Epithelial cell of esophagus (primary cell): ENCODE measurements at regions not wholly inside any gene's neighbourhood (a gene's known extent, or its start where the extent isn't known, plus 50 kb on each side); places are given as distances from the start of the nearest gene placed in this dataset.

Experiments used
- DNase-seq: peaks from one replicate; pipeline ENCODE4 v3.0.0; 2010; ENCODE audit warnings: low read depth
- H3K4me3 ChIP-seq: 2 replicates; pipeline ENCODE4 v1.5.1; 2011; ENCODE audit warnings: mild to moderate bottlenecking, low read length, control low read depth
- CTCF ChIP-seq: IDR thresholded peaks from 2 replicates; pipeline ENCODE4 v1.5.1; 2011; ENCODE audit warnings: low read depth, mild to moderate bottlenecking, low read length, control low read depth, inconsistent platforms; ENCODE audit not compliant: insufficient read depth; ENCODE audit errors: missing control alignments

- peak; percentile 77 for DNase-seq
- H3K4me3 ChIP-seq: no peak overlapping the region
- TF ChIP-seq CTCF: peak; percentile 5
These were observed 95.2 kb upstream of the TP53I11 start for GRCh38 chr11:45045683-45046471.

- H3K4me3 ChIP-seq: no peak overlapping the region
- TF ChIP-seq CTCF: no peak
- DNase-seq: no peak
These were observed 97.7 kb upstream of the TP53I11 start for GRCh38 chr11:45048313-45048841.

- H3K4me3 ChIP-seq: no peak overlapping the region
- no peak for DNase-seq
- no peak for TF ChIP-seq CTCF
These were observed 97.4 kb upstream of the PRDM11 start for GRCh38 chr11:45048870-45049691.

- TF ChIP-seq CTCF: no peak
- no peak for DNase-seq
- H3K4me3 ChIP-seq: no peak overlapping the region
These were observed 96.3 kb upstream of the PRDM11 start for GRCh38 chr11:45050111-45050510.

GRCh38 chr11:45051621-45052020 lies 94.8 kb upstream of the PRDM11 start:
- TF ChIP-seq CTCF: no peak
- DNase-seq: no peak
- H3K4me3 ChIP-seq: no peak overlapping the region

GRCh38 chr11:45052361-45052760 lies 94.1 kb upstream of the PRDM11 start:
- no peak for DNase-seq
- TF ChIP-seq CTCF: no peak
- H3K4me3 ChIP-seq: no peak overlapping the region
